Hepatocyte (in vitro differentiated cells): ENCODE measurements at regions not wholly inside any gene's neighbourhood (a gene's known extent, or its start where the extent isn't known, plus 50 kb on each side); places are given as distances from the start of the nearest gene placed in this dataset.

ENCODE experiments used
- CTCF ChIP-seq: fragments of 200-600 bp; sonication (generic); IDR thresholded peaks from 2 replicates; pipeline ENCODE4 v1.5.1; 2016; ENCODE audit warnings: antibody characterized with exemption, mild to moderate bottlenecking; ENCODE audit not compliant: poor library complexity
- EZH2 ChIP-seq: fragments of 200-600 bp; sonication (generic); IDR thresholded peaks from 2 replicates; pipeline ENCODE4 v1.6.1; 2016; ENCODE audit warnings: antibody characterized with exemption, mild to moderate bottlenecking, borderline replicate concordance
- EZH2phosphoT487 ChIP-seq: fragments of 200-600 bp; sonication (generic); IDR thresholded peaks from one replicate; pipeline ENCODE4 v1.6.1; 2018; ENCODE audit warnings: antibody characterized with exemption, mild to moderate bottlenecking, low read depth, moderate library complexity; ENCODE audit not compliant: unreplicated experiment, severe bottlenecking

DNA sequence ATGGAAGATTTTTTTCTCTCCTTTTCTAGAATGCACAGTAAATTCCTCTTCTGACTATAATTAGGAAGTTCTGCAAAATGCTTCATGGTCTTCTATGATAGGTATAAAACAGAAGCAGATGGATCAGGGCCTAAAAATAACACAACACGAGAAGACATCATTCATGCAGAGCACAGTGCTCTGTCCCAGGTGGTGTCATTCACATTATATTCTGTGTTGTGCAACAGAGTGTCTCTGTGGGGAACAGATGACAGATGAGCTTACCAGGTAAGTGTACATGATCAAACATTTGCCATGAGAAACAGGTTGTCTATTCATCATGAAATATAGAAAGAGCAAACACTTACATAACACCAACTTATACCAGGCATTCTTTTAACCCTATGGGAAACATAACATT is 288.3 kb downstream of the KCTD12 start:
- TF ChIP-seq EZH2 (no peak), CTCF (no peak), EZH2phosphoT487 (no peak)
